22Rv1 (cell line): ENCODE measurements at regions not wholly inside any gene's neighbourhood (a gene's known extent, or its start where the extent isn't known, plus 50 kb on each side); places are given as distances from the start of the nearest gene placed in this dataset.

Experiments used
- H3K27ac ChIP-seq: fragments of 450-650 bp; 2 replicates; pipeline ENCODE4 v1.5.1; 2017
- CTCF ChIP-seq: fragments of 450-650 bp; IDR thresholded peaks from 2 replicates; pipeline ENCODE4 v1.5.1; 2017; ENCODE audit warnings: mild to moderate bottlenecking
- ZFX ChIP-seq: fragments of 450-650 bp; IDR thresholded peaks from 2 replicates; pipeline ENCODE4 v1.6.1; 2017; ENCODE audit warnings: antibody characterized with exemption, borderline replicate concordance

- no peak overlapping the region for H3K27ac ChIP-seq
- no peak for TF ChIP-seq CTCF
- TF ChIP-seq ZFX = no peak
Observed at GRCh38 chr2:147430408-147430807, 414.4 kb upstream of the ACVR2A start.

GRCh38 chr2:147428120-147428747 is 416.6 kb upstream of the ACVR2A start:
- TF ChIP-seq ZFX (no peak), CTCF (no peak)
- no peak overlapping the region for H3K27ac ChIP-seq

GRCh38 chr2:147425437-147426029 is 419.3 kb upstream of the ACVR2A start:
- no peak overlapping the region for H3K27ac ChIP-seq
- TF ChIP-seq ZFX = no peak
- no peak for TF ChIP-seq CTCF

GRCh38 chr2:147424766-147425165 is 420.1 kb upstream of the ACVR2A start:
- TF ChIP-seq ZFX = no peak
- TF ChIP-seq CTCF = no peak
- no peak overlapping the region for H3K27ac ChIP-seq

- no peak overlapping the region for H3K27ac ChIP-seq
- no peak for TF ChIP-seq CTCF
- TF ChIP-seq ZFX = no peak
Observed at GRCh38 chr2:147420947-147421675, 423.7 kb upstream of the ACVR2A start.

- H3K27ac ChIP-seq = no peak overlapping the region
Observed at GRCh38 chr2:147420517-147420916, 424.3 kb upstream of the ACVR2A start.

More at GRCh38 chr2:147420517-147420916, 424.3 kb upstream of the ACVR2A start:
- TF ChIP-seq CTCF (no peak), ZFX (no peak)
